GM18873 (cell line): ENCODE measurements at regions not wholly inside any gene's neighbourhood (a gene's known extent, or its start where the extent isn't known, plus 50 kb on each side); places are given as distances from the start of the nearest gene placed in this dataset.

ENCODE experiments used
- ATAC-seq: cut with Tn5 transposase; IDR thresholded peaks from one replicate; pipeline ENCODE4 v1.9.1; 2021; ENCODE audit warnings: mild to moderate bottlenecking, moderate library complexity, moderate number of reproducible peaks; ENCODE audit not compliant: unreplicated experiment, low FRiP score

DNA sequence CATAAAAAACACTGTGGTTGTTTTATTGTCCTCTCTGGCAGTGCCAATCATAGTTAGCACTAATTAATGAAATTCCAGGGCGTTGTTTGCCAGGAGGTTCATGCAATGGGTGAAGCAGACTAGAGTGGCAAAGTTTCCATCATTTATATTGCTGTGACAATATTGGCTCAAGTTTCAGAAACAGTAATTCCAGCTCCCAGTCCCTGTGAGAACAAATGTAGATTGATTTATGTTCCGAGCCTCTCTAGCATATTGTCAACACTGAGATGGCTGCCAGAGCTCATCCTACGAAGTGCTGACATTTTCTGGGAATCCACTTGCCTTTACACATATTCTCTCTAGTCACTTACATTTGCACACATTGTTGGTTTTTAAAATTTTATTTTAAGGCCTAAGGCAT lies 440.0 kb upstream of the IGFBP7 start:
- ATAC-seq = no peak

DNA sequence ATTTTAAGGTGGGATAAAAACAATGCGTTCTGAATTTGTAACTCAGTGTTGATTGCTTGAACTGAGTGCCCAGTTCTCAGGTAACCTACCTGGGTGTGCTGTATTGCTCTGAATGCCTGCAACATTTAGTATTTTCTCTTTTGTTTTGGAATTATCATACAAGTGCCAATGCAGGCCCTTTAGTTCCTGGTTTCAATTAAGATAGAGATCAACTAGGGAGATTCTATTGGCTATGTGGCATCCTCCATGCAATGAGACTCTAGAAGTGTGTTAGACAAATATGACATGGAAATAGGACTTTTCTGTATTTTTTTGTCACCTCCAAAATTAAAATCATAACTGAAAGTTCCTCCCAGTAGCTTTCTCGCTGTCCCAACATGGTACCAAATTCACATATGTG lies 438.7 kb upstream of the IGFBP7 start:
- no peak for ATAC-seq

DNA sequence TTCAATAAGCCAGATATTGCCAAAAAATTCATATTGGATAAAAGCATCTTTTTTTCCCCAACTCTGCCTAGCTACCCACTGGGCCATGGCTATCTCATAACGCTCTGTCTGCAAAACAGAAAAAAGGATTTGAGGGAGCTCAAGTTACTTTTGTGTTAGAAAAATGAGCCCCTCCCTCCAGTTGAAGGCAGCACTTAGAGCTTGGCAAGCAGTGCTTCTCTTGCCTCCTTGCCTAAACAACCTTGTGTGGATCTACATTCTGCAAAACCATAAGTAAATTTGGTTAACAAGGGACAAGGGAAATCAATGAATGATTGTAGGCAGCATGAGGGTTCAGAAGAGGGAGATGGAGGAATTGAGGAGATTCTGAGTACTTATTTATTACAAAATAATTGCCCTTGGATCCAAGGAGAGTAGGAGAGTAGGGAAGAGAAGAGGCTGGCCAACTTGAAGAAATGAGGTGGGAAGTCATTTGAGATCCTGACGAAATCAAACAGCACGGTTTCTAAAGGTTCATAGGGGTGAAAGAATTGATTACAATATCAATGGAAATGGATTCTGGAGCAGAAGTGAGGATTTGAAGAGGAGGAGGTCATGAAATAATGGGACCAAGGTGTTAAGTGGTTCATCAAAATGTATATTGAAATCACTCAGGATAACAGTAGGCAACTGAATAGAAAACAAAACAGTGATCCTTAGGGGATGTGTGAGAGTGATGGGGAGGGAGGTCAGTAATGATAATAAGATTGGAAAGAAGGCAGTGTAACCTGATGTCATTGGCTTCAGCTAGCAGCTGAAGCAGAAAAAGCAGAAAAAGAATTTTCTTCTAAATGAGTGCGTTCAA lies 434.8 kb upstream of the IGFBP7 start:
- ATAC-seq = no peak

- no peak for ATAC-seq
These were observed 394.8 kb upstream of the IGFBP7 start for GRCh38 chr4:57504797-57505530.

DNA sequence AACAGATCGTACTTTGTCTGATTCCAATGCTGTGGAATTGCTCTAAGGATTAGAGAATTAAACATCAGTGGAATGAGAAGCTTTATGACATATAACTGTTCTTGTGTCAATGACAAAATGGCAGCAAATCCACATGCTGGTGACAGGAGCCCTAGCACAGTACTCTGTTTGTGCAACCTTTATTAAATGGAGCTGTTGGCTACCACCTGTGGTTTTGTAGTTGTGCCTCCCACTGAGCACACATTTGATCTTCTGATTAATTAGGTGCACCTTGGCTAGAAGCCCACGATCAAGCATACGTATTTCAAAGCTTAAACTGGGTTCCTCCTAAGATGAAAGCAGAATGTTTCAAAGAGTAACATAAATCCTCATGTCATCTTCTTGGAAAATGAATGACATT lies 394.0 kb upstream of the IGFBP7 start:
- ATAC-seq = no peak

DNA sequence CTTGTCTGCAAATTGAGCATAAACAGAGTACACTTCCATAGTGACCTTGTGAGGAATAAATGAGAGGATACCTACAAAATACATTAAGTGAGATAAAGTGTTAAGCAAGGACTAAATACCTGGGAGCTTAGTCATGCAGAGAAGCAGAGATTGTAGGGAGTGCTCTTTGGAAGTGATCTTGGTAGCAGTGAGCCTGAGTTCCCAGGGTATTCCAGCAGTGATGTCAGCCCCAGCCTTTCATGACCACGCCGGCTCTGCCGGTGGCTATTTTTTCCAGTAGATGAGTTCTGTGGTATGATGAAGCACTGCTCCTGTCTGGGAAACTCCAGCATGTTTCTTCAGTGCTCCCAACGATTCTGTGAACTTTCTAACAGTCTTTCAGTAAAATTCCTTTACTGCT lies 391.5 kb upstream of the IGFBP7 start:
- ATAC-seq = no peak

GRCh38 chr4:57499786-57500185 lies 389.6 kb upstream of the IGFBP7 start:
- no peak for ATAC-seq

- no peak for ATAC-seq
These were observed 388.1 kb upstream of the IGFBP7 start for GRCh38 chr4:57498251-57498650.

DNA sequence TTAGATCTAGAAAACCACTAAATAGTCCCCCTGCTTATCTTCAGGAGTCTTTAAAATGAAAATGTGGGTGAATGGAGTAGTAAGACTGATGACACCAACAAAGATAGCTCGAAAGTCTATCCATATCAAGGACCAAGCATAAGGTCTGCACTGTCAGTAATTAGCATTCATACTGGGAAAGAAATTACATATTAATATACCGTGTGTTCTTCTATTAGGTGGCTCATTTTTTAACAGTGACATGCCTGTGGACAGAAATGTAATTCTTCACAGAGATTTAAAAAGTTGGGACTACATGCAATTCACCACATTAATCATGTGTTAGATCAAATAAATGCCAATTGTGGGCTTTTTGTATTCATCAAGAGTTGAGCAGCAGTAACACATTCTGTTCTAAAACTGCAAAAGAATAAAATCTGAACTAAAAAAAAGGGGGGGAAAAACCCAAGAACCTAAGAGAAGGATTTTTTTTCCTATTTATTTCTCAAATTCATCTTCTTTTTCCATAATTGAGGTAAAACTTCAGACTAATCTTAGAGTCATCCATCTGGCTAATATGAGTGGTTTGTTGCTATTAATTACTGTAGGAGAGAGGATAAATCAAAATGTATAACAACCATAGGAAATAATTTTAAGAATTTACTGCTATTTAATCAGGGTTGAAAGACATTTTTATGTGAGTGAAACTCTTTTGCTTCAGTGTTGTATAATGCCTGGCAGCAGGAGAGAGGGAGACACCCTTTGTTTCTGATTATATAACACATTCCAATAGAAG lies 386.7 kb upstream of the IGFBP7 start:
- ATAC-seq = no peak

- ATAC-seq = no peak
These were observed 384.6 kb upstream of the IGFBP7 start for GRCh38 chr4:57494821-57495220.

DNA sequence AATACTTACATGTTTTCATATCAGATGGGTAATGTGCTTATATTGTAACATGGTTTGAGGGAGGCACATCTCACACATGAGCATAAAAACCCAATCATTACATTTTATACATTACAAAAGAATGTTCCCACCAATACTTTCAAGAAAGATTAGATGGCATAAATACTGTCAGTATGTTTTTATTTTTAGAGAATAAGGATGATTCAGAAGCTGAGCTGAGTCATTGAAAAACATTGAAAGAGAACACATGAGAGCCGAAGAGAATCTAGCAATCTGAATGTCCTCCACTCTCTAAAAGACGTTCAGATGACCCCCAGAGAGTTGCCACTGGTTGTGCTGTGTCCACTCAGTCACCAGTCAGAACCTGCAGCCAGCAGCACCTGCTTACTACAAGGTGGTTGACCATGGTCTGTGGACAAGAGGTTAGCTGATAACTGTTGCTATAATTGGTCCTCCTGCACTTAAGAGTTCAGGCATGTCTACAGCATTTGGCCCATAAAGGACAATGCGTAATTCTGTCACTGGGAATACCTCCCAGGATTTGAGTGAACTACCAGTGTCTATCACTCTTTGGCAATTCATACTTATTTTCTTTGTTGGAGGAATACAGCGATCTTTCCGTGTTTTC lies 382.2 kb upstream of the IGFBP7 start:
- ATAC-seq = no peak

- ATAC-seq = no peak
These were observed 381.2 kb upstream of the IGFBP7 start for GRCh38 chr4:57491388-57491787.

GRCh38 chr4:57490520-57491255 lies 380.5 kb upstream of the IGFBP7 start:
- no peak for ATAC-seq

GRCh38 chr4:57488366-57489162 lies 378.4 kb upstream of the IGFBP7 start:
- ATAC-seq = no peak

- ATAC-seq = no peak
These were observed 365.2 kb upstream of the IGFBP7 start for GRCh38 chr4:57475424-57475823.

GRCh38 chr4:57465321-57466056 lies 355.3 kb upstream of the IGFBP7 start:
- no peak for ATAC-seq

GRCh38 chr4:57462843-57463242 lies 352.7 kb upstream of the IGFBP7 start:
- ATAC-seq = no peak

GRCh38 chr4:57460967-57461366 lies 350.8 kb upstream of the IGFBP7 start:
- ATAC-seq = no peak

- ATAC-seq = no peak
These were observed 338.7 kb upstream of the IGFBP7 start for GRCh38 chr4:57448901-57449300.
